ENCODE measurements at regions not wholly inside any gene's neighbourhood (a gene's known extent, or its start where the extent isn't known, plus 50 kb on each side); places are given as distances from the start of the nearest gene placed in this dataset.
"Not testable (repeated sequence)": the region's sequence is repeated elsewhere in the genome, so short reads cannot be mapped to it uniquely, and the experiment has no call there.

DNA sequence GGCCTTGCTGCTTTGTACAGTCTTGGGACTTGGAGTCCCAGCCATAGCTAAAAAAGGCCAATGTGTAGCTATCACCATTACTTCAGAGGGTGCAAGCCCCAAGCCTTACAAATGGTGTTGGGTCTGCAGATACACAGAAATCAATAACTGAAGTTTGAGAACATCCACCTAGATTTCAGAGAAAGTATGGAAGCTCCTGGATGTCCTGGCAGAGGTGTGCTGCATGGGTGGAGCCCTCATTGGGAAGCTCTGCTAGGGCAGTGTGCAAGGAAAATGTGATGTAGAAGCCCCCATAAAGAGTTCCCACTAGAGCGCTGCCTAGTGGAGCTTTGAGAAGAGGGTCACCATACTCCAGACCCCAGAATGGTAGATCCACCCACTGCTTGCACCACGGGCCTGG lies 626.7 kb upstream of the COX7C start:
- H3K4me3 ChIP-seq, result no peak overlapping the region
- no peak for DNase-seq
- 63 to 78% methylated on average over 2 of the region's 2 CpGs for WGBS, 2 donors
- no peaks in the 10 kb centered on the region for H3K9me3 ChIP-seq
- no peaks in the 10 kb centered on the region for H3K36me3 ChIP-seq
- intact Hi-C loops (cut with DNase I), result no loop called here
- H3K27me3 ChIP-seq, result no peaks in the 10 kb centered on the region
- ATAC-seq, result no peak
- no peaks in the 10 kb centered on the region for H3K4me1 ChIP-seq
- FAIRE-seq, result no peak
- H3K27ac ChIP-seq, result no peak overlapping the region
- TF ChIP-seq, protein P1, sequence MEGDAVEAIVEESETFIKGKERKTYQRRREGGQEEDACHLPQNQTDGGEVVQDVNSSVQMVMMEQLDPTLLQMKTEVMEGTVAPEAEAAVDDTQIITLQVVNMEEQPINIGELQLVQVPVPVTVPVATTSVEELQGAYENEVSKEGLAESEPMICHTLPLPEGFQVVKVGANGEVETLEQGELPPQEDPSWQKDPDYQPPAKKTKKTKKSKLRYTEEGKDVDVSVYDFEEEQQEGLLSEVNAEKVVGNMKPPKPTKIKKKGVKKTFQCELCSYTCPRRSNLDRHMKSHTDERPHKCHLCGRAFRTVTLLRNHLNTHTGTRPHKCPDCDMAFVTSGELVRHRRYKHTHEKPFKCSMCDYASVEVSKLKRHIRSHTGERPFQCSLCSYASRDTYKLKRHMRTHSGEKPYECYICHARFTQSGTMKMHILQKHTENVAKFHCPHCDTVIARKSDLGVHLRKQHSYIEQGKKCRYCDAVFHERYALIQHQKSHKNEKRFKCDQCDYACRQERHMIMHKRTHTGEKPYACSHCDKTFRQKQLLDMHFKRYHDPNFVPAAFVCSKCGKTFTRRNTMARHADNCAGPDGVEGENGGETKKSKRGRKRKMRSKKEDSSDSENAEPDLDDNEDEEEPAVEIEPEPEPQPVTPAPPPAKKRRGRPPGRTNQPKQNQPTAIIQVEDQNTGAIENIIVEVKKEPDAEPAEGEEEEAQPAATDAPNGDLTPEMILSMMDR (IDR thresholded peaks at IDR 0.05), result no peak

DNA sequence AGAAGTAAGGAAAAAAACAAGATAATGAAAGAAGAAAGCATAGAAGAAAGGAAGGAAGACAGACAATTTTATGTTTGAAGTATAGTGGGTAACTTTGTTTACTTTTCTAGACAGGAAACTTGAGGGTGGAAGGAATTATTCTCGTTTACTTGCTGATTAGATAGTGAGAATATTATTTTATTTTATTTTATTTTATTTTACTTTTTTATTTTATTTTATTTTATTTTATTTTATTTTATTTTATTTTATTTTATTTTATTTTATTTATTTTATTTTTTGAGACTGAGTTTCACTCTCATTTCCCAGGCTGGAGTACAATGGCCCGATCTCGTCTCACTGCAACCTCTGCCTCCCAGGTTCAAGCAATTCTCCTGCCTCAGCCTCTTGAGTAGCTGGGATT lies 623.1 kb upstream of the COX7C start:
- FAIRE-seq; intact Hi-C loops (cut with DNase I); H3K4me3 ChIP-seq; H3K27ac ChIP-seq; H3K9me3 ChIP-seq; DNase-seq; H3K4me1 ChIP-seq; H3K27me3 ChIP-seq; H3K36me3 ChIP-seq; ATAC-seq: not testable (repeated sequence)
- 67 to 73% methylated on average over 3 of the region's 3 CpGs for WGBS, 2 donors

DNA sequence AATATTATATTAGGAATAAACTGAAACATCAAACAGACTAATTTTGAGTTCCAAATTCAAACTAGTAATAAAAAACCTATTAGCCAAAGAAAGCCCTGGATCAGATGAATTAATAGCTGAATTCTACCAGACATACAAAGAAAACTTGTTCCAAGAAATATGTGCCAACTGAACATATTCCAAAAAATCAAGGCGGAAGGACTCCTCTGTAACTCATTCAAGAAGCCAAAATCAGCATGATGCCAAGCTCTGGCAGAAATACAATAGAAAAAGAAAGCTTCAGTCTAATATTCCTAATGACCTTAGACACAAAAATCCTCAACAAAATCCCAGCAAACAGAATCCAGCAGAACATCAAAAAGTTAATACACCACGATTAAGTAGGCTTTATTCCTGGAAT lies 619.1 kb upstream of the COX7C start:
- 21 to 26% methylated on average over 2 of the region's 2 CpGs for WGBS, 2 donors
- Histone ChIP-seq H3K27me3 (no peaks in the 10 kb centered on the region), H3K4me1 (no peaks in the 10 kb centered on the region), H3K27ac (no peak overlapping the region), H3K9me3 (no peaks in the 10 kb centered on the region), H3K4me3 (no peak overlapping the region), H3K36me3 (no peaks in the 10 kb centered on the region)
- DNase-seq, result no peak
- intact Hi-C loops (cut with DNase I), result no loop called here
- TF ChIP-seq, protein P1 (IDR thresholded peaks at IDR 0.05), result no peak
- no peak for ATAC-seq
- no peak for FAIRE-seq

DNA sequence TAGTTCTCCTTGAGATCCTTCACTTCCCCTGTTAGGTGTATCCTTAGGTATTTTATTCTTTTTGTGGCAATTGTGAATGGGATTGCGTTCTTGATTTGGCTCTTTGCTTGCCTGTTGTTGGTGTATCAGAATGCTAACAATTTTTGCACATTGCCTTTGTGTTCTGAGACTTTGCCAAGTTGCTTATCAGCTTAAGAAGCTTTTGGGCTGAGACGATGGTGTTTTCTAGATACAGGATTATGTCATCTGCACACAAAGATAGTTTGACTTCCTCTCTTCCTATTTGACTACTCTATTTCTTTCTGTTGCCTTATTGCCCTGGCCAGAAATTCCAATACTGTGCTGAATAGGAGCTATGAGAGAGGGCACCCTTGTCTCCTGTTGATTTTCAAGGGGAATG lies 609.4 kb upstream of the COX7C start:
- Histone ChIP-seq H3K36me3 (no peaks in the 10 kb centered on the region), H3K4me3 (no peak overlapping the region), H3K4me1 (no peaks in the 10 kb centered on the region), H3K27ac (no peak overlapping the region), H3K9me3 (no peaks in the 10 kb centered on the region), H3K27me3 (no peaks in the 10 kb centered on the region)
- intact Hi-C loops (cut with DNase I), result no loop called here
- DNase-seq (no peak), FAIRE-seq (no peak), ATAC-seq (no peak)
- 53 to 57% methylated on average over 2 of the region's 2 CpGs for WGBS, 2 donors
- TF ChIP-seq, protein P1 (IDR thresholded peaks at IDR 0.05), result no peak

DNA sequence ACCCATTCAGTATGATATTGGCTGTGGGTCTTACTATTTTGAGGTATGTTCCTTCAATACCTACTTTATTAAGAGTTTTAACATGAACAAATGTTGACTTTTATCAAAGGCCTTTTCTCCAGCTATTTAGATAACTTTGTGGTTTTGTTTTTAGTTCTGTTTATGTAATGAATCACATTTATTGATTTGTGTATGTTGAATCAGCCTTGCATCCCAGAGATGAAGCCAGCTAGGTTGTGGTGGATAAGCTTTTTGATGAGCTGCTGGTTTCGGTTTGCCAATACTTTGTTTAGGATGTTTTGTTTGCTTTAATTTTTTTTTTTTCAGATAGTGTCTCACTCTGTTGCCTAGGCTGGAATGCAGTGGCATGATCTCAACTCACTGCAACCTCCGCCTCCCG lies 609.0 kb upstream of the COX7C start:
- Histone ChIP-seq H3K27me3 (no peaks in the 10 kb centered on the region), H3K36me3 (no peaks in the 10 kb centered on the region), H3K4me1 (no peaks in the 10 kb centered on the region), H3K9me3 (no peaks in the 10 kb centered on the region), H3K4me3 (no peak overlapping the region), H3K27ac (no peak overlapping the region)
- intact Hi-C loops (cut with DNase I), result no loop called here
- TF ChIP-seq, protein P1 (IDR thresholded peaks at IDR 0.05), result no peak
- DNase-seq (no peak), FAIRE-seq (no peak), ATAC-seq (no peak)
- WGBS, 2 donors, result 62 to 74% methylated on average over 3 of the region's 3 CpGs

DNA sequence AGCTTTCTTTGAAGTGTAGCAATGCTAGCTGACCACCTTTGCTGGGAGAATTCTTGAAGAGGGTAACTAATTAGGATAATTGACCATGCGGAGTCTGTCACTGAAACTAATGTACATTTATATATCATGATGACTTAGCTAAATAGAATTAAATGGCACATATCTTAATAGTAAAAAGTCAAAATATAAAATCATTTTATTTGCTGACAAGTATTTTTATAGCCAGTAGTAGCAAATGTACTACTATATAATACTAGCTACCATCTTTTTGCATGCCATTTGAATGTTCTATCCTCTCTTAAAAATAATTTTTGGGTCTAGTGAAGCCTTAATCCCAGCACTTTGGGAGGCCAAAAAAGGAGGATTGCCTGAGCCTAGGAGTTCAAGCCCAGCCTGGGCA lies 605.8 kb upstream of the COX7C start:
- intact Hi-C loops (cut with DNase I), result no loop called here
- DNase-seq (no peak), ATAC-seq (no peak), FAIRE-seq (no peak)
- no peaks in the 10 kb centered on the region for H3K4me1 ChIP-seq
- H3K9me3 ChIP-seq, result no peaks in the 10 kb centered on the region
- TF ChIP-seq, protein P1 (IDR thresholded peaks at IDR 0.05), result no peak
- H3K36me3 ChIP-seq, result no peaks in the 10 kb centered on the region
- H3K4me3 ChIP-seq, result no peak overlapping the region
- 84 to 92% methylated on average over 1 of the region's 1 CpG for WGBS, 2 donors
- no peak overlapping the region for H3K27ac ChIP-seq
- no peaks in the 10 kb centered on the region for H3K27me3 ChIP-seq

Measured in pancreas (tissue), 10 donors.